ENCODE measurements at regions not wholly inside any gene's neighbourhood (a gene's known extent, or its start where the extent isn't known, plus 50 kb on each side); places are given as distances from the start of the nearest gene placed in this dataset.
"Not testable (repeated sequence)": the region's sequence is repeated elsewhere in the genome, so short reads cannot be mapped to it uniquely, and the experiment has no call there.

DNA sequence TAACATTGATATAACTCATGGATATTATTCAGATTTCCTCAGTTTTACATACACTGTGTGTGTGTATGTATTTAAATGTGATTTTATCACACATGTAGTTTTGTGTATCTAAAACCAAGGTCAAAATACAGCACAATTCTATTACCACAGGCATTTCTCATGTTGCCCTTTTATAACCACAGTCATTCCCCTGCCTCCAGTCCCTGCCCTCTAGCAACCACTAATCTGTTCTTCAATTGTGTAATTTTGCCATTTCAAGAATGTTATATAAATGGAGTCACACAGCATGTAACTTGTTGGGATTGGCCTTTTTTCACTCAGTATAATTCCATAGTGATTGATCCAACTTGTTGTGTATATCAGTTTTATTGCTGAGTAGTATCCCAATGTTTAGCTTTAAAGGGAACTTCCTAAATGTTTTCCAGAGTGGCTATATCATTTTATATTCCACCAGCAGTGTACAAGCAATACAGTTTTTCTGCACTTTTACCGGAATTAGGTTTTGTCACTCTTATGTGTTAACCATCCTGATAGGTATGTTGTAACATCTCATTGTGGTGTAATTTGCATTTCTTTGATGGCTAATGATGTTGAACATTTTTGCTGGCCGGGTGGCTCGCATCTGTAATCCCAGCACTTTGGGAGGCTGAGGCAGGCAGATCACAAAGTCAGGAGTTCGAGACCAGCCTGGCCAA is 338.2 kb downstream of the SOX4 start:
- CTCF ChIA-PET, result no interaction called here
- no peak for ATAC-seq (ENCODE audit: low read depth)
- intact Hi-C loops (cut with micrococcal nuclease), result no loop called here

DNA sequence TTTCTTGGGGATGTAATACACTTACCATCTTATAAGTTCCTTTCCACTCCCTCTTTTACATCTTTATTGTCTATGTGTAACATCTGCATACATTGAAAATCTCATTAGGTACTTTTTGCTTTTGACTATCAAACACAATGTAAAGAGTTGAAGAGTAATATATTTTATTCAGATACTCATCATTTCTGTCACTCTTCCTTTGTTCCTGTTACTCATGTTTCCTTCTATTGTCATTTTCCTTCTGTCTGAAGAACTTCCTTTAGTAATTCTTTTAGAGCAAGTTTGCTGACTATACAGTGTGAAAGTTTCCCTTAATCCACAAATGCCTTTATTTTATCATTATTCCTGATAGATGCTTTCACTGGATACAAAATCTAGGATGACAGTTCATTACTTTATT is 339.8 kb downstream of the SOX4 start:
- Mint-ChIP-seq H3K36me3 (ENCODE audit: low read depth) (no peaks in the 10 kb centered on the region), H3K9me3 (peaks cover 18% of the 10 kb centered on the region), H3K4me3 (no peak overlapping the region), H3K27me3 (no peaks in the 10 kb centered on the region), H3K4me1 (no peaks in the 10 kb centered on the region), H3K27ac (no peak overlapping the region)
- ChIA-PET POLR2A (no interaction called here), CTCF (no interaction called here)
- ATAC-seq (ENCODE audit: low read depth), result no peak
- TF ChIP-seq, protein P1, sequence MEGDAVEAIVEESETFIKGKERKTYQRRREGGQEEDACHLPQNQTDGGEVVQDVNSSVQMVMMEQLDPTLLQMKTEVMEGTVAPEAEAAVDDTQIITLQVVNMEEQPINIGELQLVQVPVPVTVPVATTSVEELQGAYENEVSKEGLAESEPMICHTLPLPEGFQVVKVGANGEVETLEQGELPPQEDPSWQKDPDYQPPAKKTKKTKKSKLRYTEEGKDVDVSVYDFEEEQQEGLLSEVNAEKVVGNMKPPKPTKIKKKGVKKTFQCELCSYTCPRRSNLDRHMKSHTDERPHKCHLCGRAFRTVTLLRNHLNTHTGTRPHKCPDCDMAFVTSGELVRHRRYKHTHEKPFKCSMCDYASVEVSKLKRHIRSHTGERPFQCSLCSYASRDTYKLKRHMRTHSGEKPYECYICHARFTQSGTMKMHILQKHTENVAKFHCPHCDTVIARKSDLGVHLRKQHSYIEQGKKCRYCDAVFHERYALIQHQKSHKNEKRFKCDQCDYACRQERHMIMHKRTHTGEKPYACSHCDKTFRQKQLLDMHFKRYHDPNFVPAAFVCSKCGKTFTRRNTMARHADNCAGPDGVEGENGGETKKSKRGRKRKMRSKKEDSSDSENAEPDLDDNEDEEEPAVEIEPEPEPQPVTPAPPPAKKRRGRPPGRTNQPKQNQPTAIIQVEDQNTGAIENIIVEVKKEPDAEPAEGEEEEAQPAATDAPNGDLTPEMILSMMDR (IDR thresholded peaks at IDR 0.05), result no peak
- intact Hi-C loops (cut with micrococcal nuclease), result no loop called here
- no peak for DNase-seq

More for the DNA sequence above, 338.2 kb downstream of the SOX4 start:
- H3K27me3 Mint-ChIP-seq, result no peaks in the 10 kb centered on the region
- no peaks in the 10 kb centered on the region for H3K36me3 Mint-ChIP-seq (ENCODE audit: low read depth)
- H3K27ac Mint-ChIP-seq, result no peak overlapping the region
- no peak overlapping the region for H3K4me3 Mint-ChIP-seq
- POLR2A ChIA-PET, result no interaction called here
- no peak for DNase-seq
- H3K9me3 Mint-ChIP-seq, result peaks cover 18% of the 10 kb centered on the region
- no peaks in the 10 kb centered on the region for H3K4me1 Mint-ChIP-seq
- TF ChIP-seq, protein P1 (IDR thresholded peaks at IDR 0.05), result no peak

DNA sequence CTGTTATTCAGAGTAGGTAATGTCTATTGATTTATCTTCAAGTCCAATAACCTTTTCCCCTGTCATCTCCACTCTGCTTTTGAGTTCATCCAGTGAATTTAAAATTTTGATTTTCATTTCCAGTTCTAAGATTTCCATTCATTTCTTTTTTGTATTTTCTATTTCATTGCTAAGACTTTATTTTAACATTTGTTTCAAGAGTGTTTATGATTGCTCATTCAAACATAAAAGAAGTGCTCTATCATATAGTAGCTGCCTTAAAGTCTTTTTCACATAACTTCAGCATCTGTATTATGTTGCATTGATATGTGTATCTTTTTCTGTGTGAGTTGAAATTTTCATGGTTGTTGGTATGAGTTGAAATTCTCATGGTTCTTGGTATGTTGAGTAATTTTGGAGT is 341.6 kb downstream of the SOX4 start:
- intact Hi-C loops (cut with micrococcal nuclease), result loop anchor here (2.0 kb wide), 2 partner anchors 338 to 1370 kb away; no protein-coding TSS in a partner anchor
- Mint-ChIP-seq H3K4me1 (no peaks in the 10 kb centered on the region), H3K27ac (no peak overlapping the region), H3K4me3 (no peak overlapping the region), H3K27me3 (no peaks in the 10 kb centered on the region), H3K36me3 (ENCODE audit: low read depth) (no peaks in the 10 kb centered on the region), H3K9me3 (peaks cover 18% of the 10 kb centered on the region)
- DNase-seq, result no peak
- no peak for ATAC-seq (ENCODE audit: low read depth)
- CTCF ChIA-PET, result interaction anchor here (0.6 kb wide), 1 partner anchor 1333 kb away, joined by 3 read pairs; no protein-coding TSS in a partner anchor
- TF ChIP-seq, protein P1 (IDR thresholded peaks at IDR 0.05), result no peak
- POLR2A ChIA-PET, result no interaction called here

DNA sequence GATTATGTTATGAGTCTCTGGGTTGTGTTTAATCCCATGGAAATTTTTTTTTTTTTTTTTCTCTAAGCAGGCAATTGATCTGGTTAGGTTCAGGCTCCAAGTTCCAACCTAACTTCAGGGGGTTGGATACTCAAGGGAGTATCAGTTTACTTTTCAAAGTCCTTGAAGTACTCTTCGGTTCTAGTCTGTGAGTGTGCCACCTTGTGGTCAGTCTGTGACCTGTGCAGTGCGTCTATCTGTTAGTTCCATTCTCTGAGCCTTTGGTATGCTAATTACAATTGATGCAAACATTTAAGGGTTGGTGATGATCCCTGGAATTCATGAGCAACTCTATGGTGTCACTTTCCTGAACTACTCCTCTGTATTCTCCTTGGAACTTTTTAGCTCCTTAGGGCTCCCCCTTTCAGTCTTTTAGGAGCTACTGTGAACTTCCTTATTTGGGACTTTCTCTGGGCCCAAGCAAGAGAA is 342.0 kb downstream of the SOX4 start:
- CTCF ChIA-PET, result interaction anchor here (0.6 kb wide), 1 partner anchor 1333 kb away, joined by 3 read pairs; no protein-coding TSS in a partner anchor
- ATAC-seq (ENCODE audit: low read depth) (no peak), DNase-seq (no peak)
- TF ChIP-seq, protein P1 (IDR thresholded peaks at IDR 0.05), result no peak
- no peaks in the 10 kb centered on the region for H3K4me1 Mint-ChIP-seq
- H3K4me3 Mint-ChIP-seq, result no peak overlapping the region
- no peaks in the 10 kb centered on the region for H3K36me3 Mint-ChIP-seq (ENCODE audit: low read depth)
- intact Hi-C loops (cut with micrococcal nuclease), result loop anchor here (2.0 kb wide), 2 partner anchors 339 to 1371 kb away; no protein-coding TSS in a partner anchor
- POLR2A ChIA-PET, result no interaction called here
- H3K27me3 Mint-ChIP-seq, result no peaks in the 10 kb centered on the region
- H3K9me3 Mint-ChIP-seq, result peaks cover 17% of the 10 kb centered on the region
- no peak overlapping the region for H3K27ac Mint-ChIP-seq

DNA sequence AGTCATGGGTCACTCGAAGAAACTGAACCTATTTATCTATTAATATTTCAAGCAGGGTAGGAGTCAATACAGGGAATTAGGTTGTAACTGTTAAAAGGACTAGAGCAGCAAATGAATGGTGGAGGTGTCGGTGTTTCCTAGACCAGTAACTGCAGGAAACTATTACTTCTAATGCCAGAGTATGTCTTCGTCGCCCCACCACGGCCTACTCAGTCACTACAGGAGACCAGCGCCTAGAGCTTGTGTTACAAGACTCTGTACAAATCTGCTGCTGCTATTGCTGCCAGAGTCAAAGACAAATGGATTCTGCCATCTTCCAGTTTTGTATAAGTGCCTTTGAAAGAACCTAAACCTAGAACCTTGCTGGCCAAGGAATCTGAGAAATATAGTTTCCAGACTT is 343.9 kb downstream of the SOX4 start:
- Mint-ChIP-seq H3K4me1 (no peaks in the 10 kb centered on the region), H3K9me3 (peaks cover 10% of the 10 kb centered on the region), H3K27me3 (no peaks in the 10 kb centered on the region), H3K4me3 (no peak overlapping the region), H3K36me3 (ENCODE audit: low read depth) (no peaks in the 10 kb centered on the region), H3K27ac (no peak overlapping the region)
- POLR2A ChIA-PET, result no interaction called here
- TF ChIP-seq, protein P1 (IDR thresholded peaks at IDR 0.05), result no peak
- DNase-seq (no peak), ATAC-seq (ENCODE audit: low read depth) (no peak)
- intact Hi-C loops (cut with micrococcal nuclease), result no loop called here
- CTCF ChIA-PET, result no interaction called here

DNA sequence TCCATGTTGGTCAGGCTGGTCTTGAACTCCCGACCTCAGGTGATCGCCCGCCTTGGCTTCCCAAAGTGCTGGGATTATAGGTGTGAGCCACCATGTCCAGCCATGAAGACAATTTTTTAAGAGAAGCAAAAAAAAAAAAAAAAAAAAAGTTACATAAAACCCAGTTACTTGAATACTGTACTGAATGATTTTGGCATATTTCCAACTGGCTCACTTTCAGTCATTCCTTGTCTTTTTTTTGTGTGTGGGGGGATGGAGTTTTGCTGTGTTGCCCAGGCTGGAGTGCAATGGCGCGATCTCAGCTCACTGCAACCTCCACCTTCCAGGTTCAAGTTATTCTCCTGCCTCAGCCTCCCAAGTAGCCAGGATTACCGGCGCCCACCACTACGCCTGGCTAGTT is 345.5 kb downstream of the SOX4 start:
- CTCF ChIA-PET; H3K27ac Mint-ChIP-seq; H3K4me1 Mint-ChIP-seq; ATAC-seq (ENCODE audit: low read depth); intact Hi-C loops (cut with micrococcal nuclease); DNase-seq; H3K36me3 Mint-ChIP-seq (ENCODE audit: low read depth); H3K27me3 Mint-ChIP-seq; H3K4me3 Mint-ChIP-seq; POLR2A ChIA-PET: not testable (repeated sequence)
- peaks cover 10% of the 10 kb centered on the region for H3K9me3 Mint-ChIP-seq

All from activated B cell treated with CpG ODN at 0.5 μM for 24 hours (primary cell).